T-helper 1 cell treated with Interleukin-12 subunit alpha and Interleukin-12 subunit beta and Interleukin-4 antibody, amounts not matched to agents 30 μg/mL and 1 μg/mL, for 36 hours (primary cell): ENCODE measurements at regions not wholly inside any gene's neighbourhood (a gene's known extent, or its start where the extent isn't known, plus 50 kb on each side); places are given as distances from the start of the nearest gene placed in this dataset.

Experiments
- H3K27ac Mint-ChIP-seq: one replicate; pipeline ENCODE4 v1.8.0; 2021; ENCODE audit warnings: mild to moderate bottlenecking, mixed read lengths
- H3K27me3 Mint-ChIP-seq: one replicate; pipeline ENCODE4 v1.8.0; 2021; ENCODE audit warnings: low read depth, mixed read lengths
- H3K36me3 Mint-ChIP-seq: one replicate; pipeline ENCODE4 v1.8.0; 2021; ENCODE audit warnings: low read depth, mixed read lengths
- H3K4me1 Mint-ChIP-seq: one replicate; pipeline ENCODE4 v1.8.0; 2021; ENCODE audit warnings: low read depth, mixed read lengths
- H3K4me3 Mint-ChIP-seq: one replicate; pipeline ENCODE4 v1.8.0; 2021; ENCODE audit warnings: mild to moderate bottlenecking, moderate library complexity, mixed read lengths
- H3K9me3 Mint-ChIP-seq: one replicate; pipeline ENCODE4 v1.8.0; 2021; ENCODE audit warnings: mixed read lengths

DNA sequence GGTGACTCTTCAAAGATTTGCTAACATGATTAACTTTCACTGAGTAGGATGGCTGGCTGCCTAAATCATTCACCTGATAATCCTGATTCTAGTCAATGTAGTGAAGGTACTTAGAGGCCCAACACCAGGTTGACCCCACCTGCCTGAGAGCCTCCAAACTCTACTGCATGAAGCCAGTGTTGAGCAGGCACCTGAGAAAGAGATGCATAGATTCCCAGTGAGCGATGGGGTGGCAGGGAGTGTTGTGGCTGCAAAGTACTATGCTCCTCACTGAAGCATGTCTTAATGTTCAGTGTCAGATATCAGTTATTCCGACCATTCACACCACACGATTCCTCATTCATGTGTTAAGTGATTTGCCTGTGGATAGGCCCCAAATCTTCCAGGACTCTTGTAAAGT is 804.4 kb downstream of the TLE4 start:
- no peaks in the 10 kb centered on the region for H3K4me1 Mint-ChIP-seq
- no peak overlapping the region for H3K27ac Mint-ChIP-seq
- no peaks in the 10 kb centered on the region for H3K9me3 Mint-ChIP-seq

GRCh38 chr9:80375477-80375876 is 803.7 kb downstream of the TLE4 start:
- Mint-ChIP-seq H3K27ac (no peak overlapping the region), H3K4me1 (no peaks in the 10 kb centered on the region), H3K27me3 (no peaks in the 10 kb centered on the region), H3K36me3 (no peaks in the 10 kb centered on the region), H3K4me3 (no peak overlapping the region), H3K9me3 (no peaks in the 10 kb centered on the region)

More for the DNA sequence above, 804.4 kb downstream of the TLE4 start:
- Mint-ChIP-seq H3K27me3 (no peaks in the 10 kb centered on the region), H3K36me3 (no peaks in the 10 kb centered on the region), H3K4me3 (no peak overlapping the region)

DNA sequence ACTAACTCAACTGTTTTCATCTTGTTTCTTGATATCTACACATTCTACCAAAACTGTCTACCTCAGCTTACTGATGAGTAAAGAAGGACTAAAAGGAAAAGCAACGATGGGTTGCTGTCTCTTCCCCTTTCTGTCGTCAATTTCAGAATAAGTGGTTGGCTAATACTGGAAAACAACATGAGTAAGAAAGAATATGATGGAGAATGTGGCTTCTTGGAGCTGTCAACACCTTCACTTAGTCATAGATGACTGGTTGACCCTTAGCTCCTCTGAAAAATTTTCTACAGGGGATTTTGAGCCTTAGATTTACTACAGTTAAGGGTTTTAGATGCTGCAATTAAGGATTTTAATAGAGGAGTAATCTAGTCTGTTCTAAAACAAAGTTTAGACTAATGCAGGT is 797.9 kb downstream of the TLE4 start:
- H3K4me3 Mint-ChIP-seq, result no peak overlapping the region

DNA sequence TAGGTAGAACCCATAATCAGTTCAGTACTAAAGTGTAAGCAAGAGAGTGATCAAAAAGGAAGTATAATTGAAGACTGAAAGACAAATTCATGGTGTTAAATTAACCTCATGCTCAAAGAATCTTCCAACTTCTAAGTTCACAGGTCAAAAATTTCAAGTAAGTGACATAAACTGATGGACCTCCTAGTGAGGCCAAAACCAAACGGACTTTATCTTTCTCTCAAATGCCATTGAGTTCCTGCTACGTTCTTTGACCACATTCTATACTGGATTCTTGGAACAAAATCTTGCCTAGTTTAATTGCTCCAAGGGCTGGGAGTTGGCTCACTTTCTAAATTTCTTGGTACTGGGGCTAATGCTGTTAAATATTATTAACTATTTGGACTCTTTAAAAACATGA is 794.9 kb downstream of the TLE4 start:
- peaks cover 10% of the 10 kb centered on the region for H3K9me3 Mint-ChIP-seq
- H3K4me3 Mint-ChIP-seq, result no peak overlapping the region
- no peak overlapping the region for H3K27ac Mint-ChIP-seq
- H3K36me3 Mint-ChIP-seq, result no peaks in the 10 kb centered on the region
- H3K4me1 Mint-ChIP-seq, result no peaks in the 10 kb centered on the region
- no peaks in the 10 kb centered on the region for H3K27me3 Mint-ChIP-seq

More for the DNA sequence above, 797.9 kb downstream of the TLE4 start:
- no peak overlapping the region for H3K27ac Mint-ChIP-seq
- H3K36me3 Mint-ChIP-seq, result no peaks in the 10 kb centered on the region
- peaks cover 10% of the 10 kb centered on the region for H3K9me3 Mint-ChIP-seq
- no peaks in the 10 kb centered on the region for H3K27me3 Mint-ChIP-seq
- no peaks in the 10 kb centered on the region for H3K4me1 Mint-ChIP-seq

DNA sequence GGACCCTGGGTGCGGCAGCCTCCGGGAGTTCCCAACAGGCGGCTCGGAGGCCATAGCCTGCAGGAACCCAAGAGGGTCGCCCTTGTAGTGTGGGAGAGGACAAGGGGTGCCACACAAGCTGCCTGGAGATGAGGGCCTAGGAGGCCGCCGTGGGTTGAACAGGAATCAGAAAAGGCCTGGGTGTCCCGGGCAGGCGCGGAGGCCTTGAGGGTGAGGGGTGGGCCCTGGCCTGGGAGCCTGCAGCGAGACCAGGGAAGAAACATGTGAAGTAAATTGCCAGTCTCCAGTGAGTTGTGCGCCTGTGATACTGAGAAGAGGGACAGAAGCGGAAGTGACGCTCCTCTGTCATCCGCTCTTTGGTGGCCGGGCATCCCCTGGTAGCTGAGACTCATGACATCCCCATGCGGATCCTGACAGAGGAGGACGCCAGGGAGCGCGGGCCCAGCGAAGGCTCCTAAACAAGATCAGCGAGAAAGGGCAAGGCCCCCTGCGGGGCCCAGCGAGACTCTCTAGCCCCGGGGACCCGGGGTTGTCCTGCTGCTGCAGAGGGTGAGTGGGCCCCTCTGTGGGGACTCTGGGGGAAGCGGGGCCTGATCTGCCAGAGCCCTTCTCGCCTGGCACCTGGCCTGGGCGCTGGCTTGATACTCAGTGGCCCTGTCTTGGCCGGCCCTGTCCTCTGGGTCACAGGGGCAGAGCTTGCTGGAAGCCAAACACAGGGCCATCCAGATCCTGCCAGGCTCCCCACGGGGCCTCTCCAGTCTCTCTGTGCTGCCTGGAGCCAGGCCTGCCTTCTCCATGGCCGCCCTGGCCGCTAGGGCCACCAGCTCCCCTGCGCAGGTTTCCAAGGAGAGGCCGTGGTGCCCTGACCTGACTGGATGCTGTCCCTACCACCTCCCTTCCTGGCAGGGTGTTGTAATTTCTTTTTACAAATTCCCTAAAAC is 788.4 kb downstream of the TLE4 start:
- H3K27me3 Mint-ChIP-seq, result no peaks in the 10 kb centered on the region
- H3K27ac Mint-ChIP-seq, result no peak overlapping the region
- H3K9me3 Mint-ChIP-seq, result peaks cover 18% of the 10 kb centered on the region
- H3K4me1 Mint-ChIP-seq, result no peaks in the 10 kb centered on the region
- H3K36me3 Mint-ChIP-seq, result no peaks in the 10 kb centered on the region
- no peak overlapping the region for H3K4me3 Mint-ChIP-seq

DNA sequence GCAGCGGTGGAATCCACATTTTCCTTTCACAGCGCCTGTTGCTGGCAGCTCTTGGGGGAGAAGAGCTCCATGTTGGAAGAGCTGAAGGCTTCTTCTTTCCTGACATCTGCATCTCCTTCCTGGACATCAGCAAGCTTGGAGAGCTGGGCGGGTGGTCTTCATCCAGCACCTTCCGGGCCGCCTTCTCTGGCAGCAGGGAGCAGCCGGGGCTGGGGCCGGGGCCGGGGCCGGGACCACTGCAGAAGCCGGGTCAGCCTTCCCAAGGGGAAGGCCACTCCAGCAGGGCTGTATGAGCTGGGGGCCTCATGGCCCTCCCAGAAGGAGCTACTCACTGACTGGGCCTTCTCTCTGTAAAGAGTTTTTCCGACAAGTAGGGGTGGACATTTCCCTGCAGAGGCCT is 787.5 kb downstream of the TLE4 start:
- no peak overlapping the region for H3K4me3 Mint-ChIP-seq
- no peak overlapping the region for H3K27ac Mint-ChIP-seq
- no peaks in the 10 kb centered on the region for H3K36me3 Mint-ChIP-seq
- no peaks in the 10 kb centered on the region for H3K27me3 Mint-ChIP-seq
- peaks cover 18% of the 10 kb centered on the region for H3K9me3 Mint-ChIP-seq
- H3K4me1 Mint-ChIP-seq, result no peaks in the 10 kb centered on the region

GRCh38 chr9:80352967-80353366 is 781.2 kb downstream of the TLE4 start:
- Mint-ChIP-seq H3K27ac (no peak overlapping the region), H3K9me3 (peaks cover 6% of the 10 kb centered on the region), H3K4me3 (no peak overlapping the region)

GRCh38 chr9:80351612-80352011 is 779.8 kb downstream of the TLE4 start:
- H3K27me3 Mint-ChIP-seq, result no peaks in the 10 kb centered on the region
- no peaks in the 10 kb centered on the region for H3K36me3 Mint-ChIP-seq
- no peaks in the 10 kb centered on the region for H3K4me1 Mint-ChIP-seq
- H3K9me3 Mint-ChIP-seq, result no peaks in the 10 kb centered on the region
- no peak overlapping the region for H3K4me3 Mint-ChIP-seq
- no peak overlapping the region for H3K27ac Mint-ChIP-seq

More at GRCh38 chr9:80352967-80353366, 781.2 kb downstream of the TLE4 start:
- Mint-ChIP-seq H3K36me3 (no peaks in the 10 kb centered on the region), H3K27me3 (no peaks in the 10 kb centered on the region), H3K4me1 (no peaks in the 10 kb centered on the region)

DNA sequence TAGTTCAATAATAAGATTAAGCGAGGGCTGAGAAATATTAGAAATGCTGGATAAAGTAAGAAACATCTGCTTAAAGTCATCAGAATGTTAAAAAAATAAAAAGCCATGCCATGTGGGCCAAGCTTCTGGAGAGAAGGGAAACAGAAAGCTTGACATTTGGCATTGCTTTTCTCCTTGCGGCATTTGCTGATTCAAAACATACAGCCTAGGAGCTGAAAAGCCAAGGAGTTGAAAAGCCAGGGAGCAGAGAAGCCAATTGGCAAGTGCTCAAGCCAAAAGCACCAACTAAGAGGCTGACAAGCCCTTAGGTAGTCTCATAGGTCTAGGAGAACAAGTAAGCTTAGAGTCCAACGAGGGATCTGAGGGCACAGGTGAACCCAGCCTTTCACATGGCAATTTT is 754.3 kb downstream of the TLE4 start:
- no peak overlapping the region for H3K27ac Mint-ChIP-seq
- no peaks in the 10 kb centered on the region for H3K9me3 Mint-ChIP-seq
- no peaks in the 10 kb centered on the region for H3K27me3 Mint-ChIP-seq
- H3K36me3 Mint-ChIP-seq, result no peaks in the 10 kb centered on the region
- H3K4me3 Mint-ChIP-seq, result no peak overlapping the region
- H3K4me1 Mint-ChIP-seq, result no peaks in the 10 kb centered on the region

GRCh38 chr9:80320916-80321315 is 749.2 kb downstream of the TLE4 start:
- no peak overlapping the region for H3K27ac Mint-ChIP-seq
- H3K9me3 Mint-ChIP-seq, result no peaks in the 10 kb centered on the region
- no peaks in the 10 kb centered on the region for H3K27me3 Mint-ChIP-seq
- no peaks in the 10 kb centered on the region for H3K4me1 Mint-ChIP-seq
- H3K36me3 Mint-ChIP-seq, result no peaks in the 10 kb centered on the region
- H3K4me3 Mint-ChIP-seq, result no peak overlapping the region

DNA sequence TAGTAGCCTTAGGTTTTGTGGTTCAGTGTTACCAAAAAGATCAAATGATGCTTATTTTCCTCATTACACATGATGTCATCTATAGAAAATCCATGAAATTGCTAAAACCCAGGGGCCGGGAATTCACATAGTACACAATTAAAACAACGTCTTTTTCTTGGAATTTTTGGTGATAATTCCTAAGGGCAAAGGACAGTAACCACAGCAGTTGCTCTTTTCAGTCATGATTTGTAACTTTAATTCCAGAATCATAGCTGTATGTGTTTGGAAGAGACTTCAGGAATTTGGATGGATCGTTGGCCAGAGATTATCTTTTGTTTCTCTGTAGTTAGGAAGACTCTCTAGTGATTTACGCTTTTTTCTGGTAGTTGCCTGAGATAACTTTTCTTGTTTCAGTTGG is 748.7 kb downstream of the TLE4 start:
- H3K9me3 Mint-ChIP-seq, result no peaks in the 10 kb centered on the region
- H3K27ac Mint-ChIP-seq, result no peak overlapping the region
- no peaks in the 10 kb centered on the region for H3K27me3 Mint-ChIP-seq
- no peak overlapping the region for H3K4me3 Mint-ChIP-seq
- no peaks in the 10 kb centered on the region for H3K36me3 Mint-ChIP-seq
- no peaks in the 10 kb centered on the region for H3K4me1 Mint-ChIP-seq

- Mint-ChIP-seq H3K27me3 (no peaks in the 10 kb centered on the region), H3K4me3 (no peak overlapping the region), H3K36me3 (no peaks in the 10 kb centered on the region), H3K27ac (no peak overlapping the region), H3K4me1 (no peaks in the 10 kb centered on the region), H3K9me3 (no peaks in the 10 kb centered on the region)
Measured at GRCh38 chr9:80305136-80305535, 733.4 kb downstream of the TLE4 start.

DNA sequence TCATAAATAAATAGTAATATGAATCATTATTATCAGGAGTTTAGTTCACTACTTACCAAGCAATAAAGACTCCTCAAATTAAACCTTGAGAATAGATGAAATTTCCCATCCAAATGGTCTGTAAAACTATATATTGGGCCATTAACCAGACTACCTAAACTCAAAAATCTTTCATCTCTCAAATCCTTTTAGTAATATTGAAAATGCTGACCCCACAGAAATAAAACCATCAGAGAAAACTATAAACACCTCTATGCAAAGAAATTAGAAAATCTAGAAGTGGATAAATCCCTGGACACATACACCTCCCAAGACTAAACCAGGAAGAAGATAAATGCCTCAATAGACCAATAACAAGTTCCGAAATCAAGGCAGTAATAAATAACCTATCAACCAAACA is 723.2 kb downstream of the TLE4 start:
- no peak overlapping the region for H3K4me3 Mint-ChIP-seq
- H3K27me3 Mint-ChIP-seq, result no peaks in the 10 kb centered on the region
- peaks cover 9% of the 10 kb centered on the region for H3K9me3 Mint-ChIP-seq
- no peaks in the 10 kb centered on the region for H3K4me1 Mint-ChIP-seq
- no peak overlapping the region for H3K27ac Mint-ChIP-seq
- H3K36me3 Mint-ChIP-seq, result no peaks in the 10 kb centered on the region

DNA sequence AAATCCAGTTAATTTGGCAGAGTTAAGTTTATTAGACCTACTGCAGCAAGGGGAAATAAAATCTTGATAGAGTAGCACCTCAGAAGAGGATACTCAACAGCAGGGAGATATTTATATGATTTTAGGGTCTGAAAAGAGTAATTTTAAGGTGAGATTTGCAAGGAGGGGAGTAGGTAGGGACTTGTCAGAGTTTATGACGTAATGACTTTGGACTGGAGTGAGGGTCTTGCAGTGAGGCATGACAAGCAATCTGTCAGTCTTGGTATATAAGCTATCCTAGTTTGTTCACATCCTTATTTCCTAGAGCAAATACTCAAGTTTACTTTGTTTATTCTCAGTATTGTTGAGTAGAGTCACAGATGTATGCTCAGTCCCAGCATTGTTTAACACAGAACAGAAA is 722.6 kb downstream of the TLE4 start:
- Mint-ChIP-seq H3K9me3 (peaks cover 9% of the 10 kb centered on the region), H3K36me3 (no peaks in the 10 kb centered on the region), H3K27ac (no peak overlapping the region), H3K27me3 (no peaks in the 10 kb centered on the region), H3K4me3 (no peak overlapping the region), H3K4me1 (no peaks in the 10 kb centered on the region)

GRCh38 chr9:80292231-80292630 is 720.5 kb downstream of the TLE4 start:
- Mint-ChIP-seq H3K9me3 (peaks cover 6% of the 10 kb centered on the region), H3K36me3 (no peaks in the 10 kb centered on the region), H3K4me3 (no peak overlapping the region), H3K27me3 (no peaks in the 10 kb centered on the region), H3K4me1 (no peaks in the 10 kb centered on the region), H3K27ac (no peak overlapping the region)
